ENCODE measurements at regions not wholly inside any gene's neighbourhood (a gene's known extent, or its start where the extent isn't known, plus 50 kb on each side); places are given as distances from the start of the nearest gene placed in this dataset.

DNA sequence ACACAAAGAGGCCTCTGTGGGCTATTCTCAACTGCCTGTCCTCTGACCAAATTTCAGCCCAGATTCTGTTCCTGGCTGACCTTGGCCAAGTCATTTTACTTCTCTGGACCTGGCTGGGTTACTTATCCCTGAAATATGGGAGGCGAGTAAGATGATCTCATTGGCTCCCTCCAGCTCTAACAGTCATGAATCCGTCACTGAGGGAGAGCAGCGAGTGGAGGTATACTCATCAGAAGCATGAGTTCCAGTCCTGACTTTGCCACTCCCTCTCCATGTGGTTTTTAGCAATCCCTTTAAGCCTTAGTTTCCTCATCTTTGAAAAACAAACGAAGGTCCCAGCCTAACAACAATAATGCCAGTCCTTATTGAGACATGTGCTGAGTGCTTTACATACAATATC, 63.5 kb downstream of the CCDC185 start:
- BruUV-seq (replicated peaks) = no TSS peak
- no peak overlapping the region for H3K14ac ChIP-seq (replicated peaks; ENCODE audit: low read depth, low read length)
- H4K20me1 ChIP-seq (ENCODE audit: insufficient read depth, low read length) = no peaks in the 10 kb centered on the region
- H3K56ac ChIP-seq (ENCODE audit: extremely low read depth, insufficient read depth, low read length) = no peak overlapping the region
- no peak overlapping the region for H3K23ac ChIP-seq (ENCODE audit: low read depth, low read length)
- H3K4me2 ChIP-seq (ENCODE audit: low read depth, low read length) = no peak overlapping the region
- H3K9ac ChIP-seq (ENCODE audit: low read depth, low read length) = no peak overlapping the region
- H4K5ac ChIP-seq (ENCODE audit: low read depth, low read length) = no peak overlapping the region
- in situ Hi-C loops (cut with MboI; ENCODE audit: low sequenced_read_pairs) (no loop called here), dilution Hi-C loops (cut with HindIII; ENCODE audit: low sequenced_read_pairs, unreplicated experiment) (no loop called here), intact Hi-C loops (cut with micrococcal nuclease) (no loop called here)
- H3K4me3 ChIP-seq (ENCODE audit: insufficient read depth, low read depth, low read length) = no peak overlapping the region
- H2AK5ac ChIP-seq (ENCODE audit: low read depth, low read length) = no peak overlapping the region
- no peak overlapping the region for H4K8ac ChIP-seq (ENCODE audit: low read depth in 2 of 2, low read length in 2 of 2)
- no peaks in the 10 kb centered on the region for H3K9me1 ChIP-seq (ENCODE audit: insufficient read depth, low read length)
- H3K18ac ChIP-seq (ENCODE audit: low read depth, low read length) = no peak overlapping the region
- no peak overlapping the region for H2BK15ac ChIP-seq (ENCODE audit: low read depth, low read length)
- no CpG with 5 or more reads among the region's 4 CpGs for WGBS, 2 experiments (ENCODE audit: extremely low coverage in 2 of 2, insufficient read length in 1 of 2)
- no peak overlapping the region for H2BK20ac ChIP-seq (ENCODE audit: low read depth, low read length)
- POLR2A ChIA-PET (ENCODE audit: unreplicated experiment) = no interaction called here
- ATAC-seq (ENCODE audit: low read depth) = no peak
- CTCF ChIA-PET = no interaction called here
- no peaks in the 10 kb centered on the region for H3K9me3 ChIP-seq (ENCODE audit: control insufficient read depth, insufficient read depth, low read length)
- no peak overlapping the region for H3K4ac ChIP-seq (ENCODE audit: low read depth, low read length)
- H4K91ac ChIP-seq (ENCODE audit: insufficient read depth, low read depth, low read length) = no peak overlapping the region
- no peaks in the 10 kb centered on the region for H3K4me1 ChIP-seq (ENCODE audit: control insufficient read depth, insufficient read depth, low read length)
- H3K79me1 ChIP-seq (ENCODE audit: low read depth in 1 of 2, low read length in 2 of 2) = no peaks in the 10 kb centered on the region
- peaks cover 19% of the 10 kb centered on the region for H3K27me3 ChIP-seq (ENCODE audit: control insufficient read depth, insufficient read depth, low read length)
- no peak overlapping the region for H2AK9ac ChIP-seq (replicated peaks; ENCODE audit: low read depth, low read length, poor library complexity)
- DNase-seq = no peak
- H2BK120ac ChIP-seq (ENCODE audit: low read depth, low read length) = no peak overlapping the region
- H2AFZ ChIP-seq (replicated peaks; ENCODE audit: low read length, poor library complexity) = no peak overlapping the region
- TF ChIP-seq POLR2A (IDR thresholded peaks at IDR 0.05; ENCODE audit: low read depth, low read length) = no peak
- TF ChIP-seq, protein P1, sequence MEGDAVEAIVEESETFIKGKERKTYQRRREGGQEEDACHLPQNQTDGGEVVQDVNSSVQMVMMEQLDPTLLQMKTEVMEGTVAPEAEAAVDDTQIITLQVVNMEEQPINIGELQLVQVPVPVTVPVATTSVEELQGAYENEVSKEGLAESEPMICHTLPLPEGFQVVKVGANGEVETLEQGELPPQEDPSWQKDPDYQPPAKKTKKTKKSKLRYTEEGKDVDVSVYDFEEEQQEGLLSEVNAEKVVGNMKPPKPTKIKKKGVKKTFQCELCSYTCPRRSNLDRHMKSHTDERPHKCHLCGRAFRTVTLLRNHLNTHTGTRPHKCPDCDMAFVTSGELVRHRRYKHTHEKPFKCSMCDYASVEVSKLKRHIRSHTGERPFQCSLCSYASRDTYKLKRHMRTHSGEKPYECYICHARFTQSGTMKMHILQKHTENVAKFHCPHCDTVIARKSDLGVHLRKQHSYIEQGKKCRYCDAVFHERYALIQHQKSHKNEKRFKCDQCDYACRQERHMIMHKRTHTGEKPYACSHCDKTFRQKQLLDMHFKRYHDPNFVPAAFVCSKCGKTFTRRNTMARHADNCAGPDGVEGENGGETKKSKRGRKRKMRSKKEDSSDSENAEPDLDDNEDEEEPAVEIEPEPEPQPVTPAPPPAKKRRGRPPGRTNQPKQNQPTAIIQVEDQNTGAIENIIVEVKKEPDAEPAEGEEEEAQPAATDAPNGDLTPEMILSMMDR (conservative IDR thresholded peaks at IDR 0.05; ENCODE audit: low read depth, low read length) = no peak
- no peaks in the 10 kb centered on the region for H3K36me3 ChIP-seq (ENCODE audit: control insufficient read depth, insufficient read depth, low read length)
- no peak overlapping the region for H2BK5ac ChIP-seq (ENCODE audit: low read depth, low read length, poor library complexity, severe bottlenecking)
- no peak overlapping the region for H3K27ac ChIP-seq (ENCODE audit: insufficient read depth, low read length)

Measured in IMR-90 (cell line).